Vagina (tissue), 2 donors: ENCODE measurements at regions not wholly inside any gene's neighbourhood (a gene's known extent, or its start where the extent isn't known, plus 50 kb on each side); places are given as distances from the start of the nearest gene placed in this dataset.
A peak's percentile ranks its signal among the peaks of the same experiment; 100 is the strongest.

ENCODE experiments used
- DNase-seq, 2 donors: peaks; one replicate each; pipeline ENCODE4 v3.0.0-alpha.2; 2017; ENCODE audit errors: extremely low spot score in 2 of 2
- H3K27ac ChIP-seq: fragments of 200-600 bp; sonication (generic); one replicate; pipeline ENCODE4 v1.5.1; 2019
- H3K27me3 ChIP-seq: fragments of 200-600 bp; sonication (generic); one replicate; pipeline ENCODE4 v1.5.1; 2019
- H3K36me3 ChIP-seq, 2 donors: fragments of 200-600 bp; sonication (generic); one replicate each; pipeline ENCODE4 v1.5.1; 2017 to 2019
- H3K4me1 ChIP-seq: fragments of 200-600 bp; sonication (generic); one replicate; pipeline ENCODE4 v1.5.1; 2019
- H3K4me3 ChIP-seq, 2 donors: fragments of 200-600 bp; sonication (generic); 1 replicate in 1 of 2; 2 replicates in 1 of 2; pipeline ENCODE4 v1.5.1; 2016 to 2019
- H3K9me3 ChIP-seq: fragments of 200-600 bp; sonication (generic); one replicate; pipeline ENCODE4 v1.5.1; 2019
- CTCF ChIP-seq, 3 experiments: fragments of 450-650 bp in 2 of 3; fragments of 200-600 bp in 1 of 3; sonication (generic) in 1 of 3; IDR thresholded peaks; one replicate each; pipeline ENCODE4 v1.5.1; 2017 to 2019; ENCODE audit warnings: antibody characterized with exemption in 3 of 3, mild to moderate bottlenecking in 2 of 3, moderate library complexity in 2 of 3
- POLR2A ChIP-seq, 2 donors: fragments of 450-650 bp; IDR thresholded peaks; one replicate each; pipeline ENCODE4 v1.6.1; 2017; ENCODE audit warnings: antibody characterized with exemption in 2 of 2, mild to moderate bottlenecking in 2 of 2, moderate library complexity in 2 of 2
- POLR2AphosphoS5 ChIP-seq, 2 donors: sonication (generic); formaldehyde crosslinking; IDR thresholded peaks; one replicate each; pipeline ENCODE4 v1.9.0; 2017; ENCODE audit warnings: antibody characterized with exemption in 2 of 2, mild to moderate bottlenecking in 2 of 2, low read depth in 1 of 2; ENCODE audit not compliant: insufficient read depth in 1 of 2
- intact Hi-C: fragments of 100-400 bp; cut with DNase I; formaldehyde crosslinking; loops from one replicate; pipeline ENCODE4 v1.15.1; 2023

DNA sequence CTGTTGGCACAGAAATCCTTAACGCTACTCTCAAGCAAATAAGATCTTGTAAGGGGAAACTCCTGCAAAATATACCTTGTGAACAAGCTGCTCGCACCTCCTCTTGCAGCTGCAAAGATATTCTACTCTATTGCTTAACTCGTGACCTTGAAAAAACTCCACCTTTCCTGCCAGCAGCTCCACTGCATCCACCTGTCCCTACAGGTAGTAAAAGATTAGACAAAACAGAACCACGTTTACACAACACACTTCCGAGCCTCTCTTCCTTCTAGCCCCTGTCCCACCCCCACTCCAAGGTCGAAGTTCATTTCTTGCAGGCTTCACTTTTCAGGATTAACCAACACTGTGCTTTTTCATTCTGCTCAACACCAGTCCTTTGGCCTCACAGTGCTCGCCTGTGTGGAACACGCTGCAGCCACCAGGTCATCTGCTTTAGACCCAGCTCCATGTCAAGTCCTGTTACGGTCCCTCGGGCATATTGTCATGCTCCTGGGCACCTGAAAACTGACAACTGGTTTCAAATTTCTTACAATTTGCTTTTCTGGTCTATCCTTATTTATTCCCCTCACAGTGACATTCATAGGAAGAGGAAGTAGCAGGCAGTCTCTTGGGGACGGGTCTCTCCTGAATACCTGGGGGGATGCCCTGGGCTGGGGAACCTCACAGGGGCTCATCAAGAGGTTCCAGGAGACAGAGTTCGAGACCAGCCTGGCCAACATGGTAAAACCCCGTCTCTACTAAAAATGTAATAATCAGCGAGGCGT is 165.8 kb upstream of the KLF14 start:
- intact Hi-C loops, result loop anchor here (10.0 kb wide), 2 partner anchors 135 to 205 kb away; no protein-coding TSS in a partner anchor

GRCh38 chr7:130900471-130901076 is 166.6 kb upstream of the KLF14 start:
- H3K4me1 ChIP-seq, result peaks cover 98% of the 10 kb centered on the region
- H3K27me3 ChIP-seq, result no peaks in the 10 kb centered on the region
- intact Hi-C loops, result no loop called here
- peak overlapping the region; percentile 80 for H3K27ac ChIP-seq
- no peak overlapping the region for H3K4me3 ChIP-seq
- no peaks in the 10 kb centered on the region for H3K9me3 ChIP-seq
- DNase-seq, result no peak
- TF ChIP-seq CTCF (IDR thresholded peaks at IDR 0.05) (no peak), POLR2AphosphoS5 (IDR thresholded peaks at IDR 0.05; ENCODE audit: insufficient read depth in 1 of 2, low read depth in 1 of 2) (no peak), POLR2A (IDR thresholded peaks at IDR 0.05) (no peak)
- H3K36me3 ChIP-seq, result peaks cover 0 to 9% of the 10 kb centered on the region in 2 donors

More for the DNA sequence above, 165.8 kb upstream of the KLF14 start:
- Histone ChIP-seq H3K4me1 (peaks cover 97% of the 10 kb centered on the region), H3K9me3 (no peaks in the 10 kb centered on the region), H3K4me3 (no peak overlapping the region), H3K27me3 (no peaks in the 10 kb centered on the region), H3K27ac (peak overlapping the region; percentile 80), H3K36me3 (peaks cover 0 to 9% of the 10 kb centered on the region in 2 donors)
- peak in 1 of 2 donors; percentile 51 for TF ChIP-seq POLR2AphosphoS5 (IDR thresholded peaks at IDR 0.05; ENCODE audit: insufficient read depth in 1 of 2, low read depth in 1 of 2)
- TF ChIP-seq CTCF (IDR thresholded peaks at IDR 0.05), result no peak
- no peak for TF ChIP-seq POLR2A (IDR thresholded peaks at IDR 0.05)
- DNase-seq, result no peak

DNA sequence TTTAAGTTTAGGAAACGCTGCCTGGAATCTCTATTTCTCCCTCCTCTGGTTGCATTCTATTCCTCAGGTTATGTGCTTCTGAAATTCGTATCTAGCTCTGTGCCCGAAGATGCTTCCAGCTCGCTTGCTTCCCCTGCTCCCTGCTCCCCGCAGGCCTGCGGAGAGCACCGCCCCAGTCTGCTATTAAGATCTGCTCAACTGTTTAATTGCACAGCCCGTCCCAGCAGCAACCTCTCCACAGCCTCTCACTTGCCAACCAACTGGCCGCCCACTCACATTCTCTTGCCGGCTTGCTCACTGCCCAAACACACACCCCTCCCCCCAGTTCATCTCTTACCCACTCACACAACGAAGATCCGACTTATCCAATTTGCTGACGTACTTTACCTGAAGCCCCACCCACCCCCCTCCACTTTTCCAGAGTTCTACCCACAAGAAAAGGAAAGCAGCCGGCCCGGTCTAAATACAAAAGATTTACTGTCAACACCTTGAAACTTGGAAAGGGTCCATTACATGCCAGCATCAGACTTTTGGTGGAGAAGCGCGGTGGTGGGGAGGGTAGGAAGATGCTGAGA is 167.3 kb upstream of the KLF14 start:
- intact Hi-C loops, result no loop called here
- H3K4me1 ChIP-seq, result peaks cover 95% of the 10 kb centered on the region
- peak overlapping the region in 1 of 2 donors; percentile 19 for H3K4me3 ChIP-seq
- DNase-seq, result peak in 1 of 2 donors; percentile 72
- H3K9me3 ChIP-seq, result no peaks in the 10 kb centered on the region
- peak overlapping the region; percentile 80 for H3K27ac ChIP-seq
- TF ChIP-seq POLR2AphosphoS5 (IDR thresholded peaks at IDR 0.05; ENCODE audit: insufficient read depth in 1 of 2, low read depth in 1 of 2) (peak in 1 of 2 donors; percentile 54), POLR2A (IDR thresholded peaks at IDR 0.05) (no peak)
- peaks cover 0 to 9% of the 10 kb centered on the region in 2 donors for H3K36me3 ChIP-seq
- H3K27me3 ChIP-seq, result no peaks in the 10 kb centered on the region

GRCh38 chr7:130902755-130903357 is 168.8 kb upstream of the KLF14 start:
- intact Hi-C loops, result no loop called here
- peak overlapping the region; percentile 80 for H3K27ac ChIP-seq
- H3K27me3 ChIP-seq, result no peaks in the 10 kb centered on the region
- H3K4me1 ChIP-seq, result peaks cover 80% of the 10 kb centered on the region
- DNase-seq, result no peak
- H3K9me3 ChIP-seq, result no peaks in the 10 kb centered on the region
- no peak overlapping the region for H3K4me3 ChIP-seq
- H3K36me3 ChIP-seq, result peaks cover 0 to 9% of the 10 kb centered on the region in 2 donors
- TF ChIP-seq POLR2AphosphoS5 (IDR thresholded peaks at IDR 0.05; ENCODE audit: insufficient read depth in 1 of 2, low read depth in 1 of 2) (no peak), CTCF (IDR thresholded peaks at IDR 0.05) (no peak), POLR2A (IDR thresholded peaks at IDR 0.05) (no peak)

DNA sequence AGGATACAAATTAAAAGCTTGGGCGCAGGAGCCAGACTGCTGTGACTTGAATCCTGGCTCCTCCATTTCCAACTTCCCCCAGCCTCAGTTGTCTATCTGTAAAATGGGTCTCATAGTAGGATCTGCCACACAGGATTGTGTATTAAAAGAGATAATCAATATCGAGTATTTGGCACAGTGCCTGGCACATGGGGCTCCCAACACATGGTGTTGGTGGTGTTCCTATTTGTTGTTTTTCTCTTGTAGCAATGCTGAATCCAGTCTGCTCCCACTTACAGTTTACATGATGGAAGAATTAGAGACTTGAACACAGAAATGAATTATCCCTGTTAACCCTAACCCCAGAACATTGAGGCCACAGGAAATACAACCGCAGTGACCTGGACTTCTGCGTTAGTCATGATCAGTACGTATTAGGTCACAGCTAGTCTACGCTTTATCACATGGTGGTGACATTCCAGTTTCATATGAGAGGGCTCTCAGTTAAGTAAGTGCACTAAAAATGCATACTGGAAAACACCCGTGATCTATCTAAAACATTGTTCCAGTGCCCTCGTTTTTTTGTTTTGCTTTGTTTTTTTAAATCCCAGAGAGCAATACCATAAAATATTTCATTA is 169.5 kb upstream of the KLF14 start:
- Histone ChIP-seq H3K4me3 (peak overlapping the region in 1 of 2 donors; percentile 5), H3K27ac (peak overlapping the region; percentile 80), H3K4me1 (peaks cover 76% of the 10 kb centered on the region), H3K9me3 (no peaks in the 10 kb centered on the region), H3K27me3 (no peaks in the 10 kb centered on the region), H3K36me3 (peaks cover 0 to 9% of the 10 kb centered on the region in 2 donors)
- DNase-seq, result no peak
- intact Hi-C loops, result no loop called here
- TF ChIP-seq CTCF (IDR thresholded peaks at IDR 0.05) (no peak), POLR2AphosphoS5 (IDR thresholded peaks at IDR 0.05; ENCODE audit: insufficient read depth in 1 of 2, low read depth in 1 of 2) (peak; percentile 10 to 57), POLR2A (IDR thresholded peaks at IDR 0.05) (no peak)
